PC-9 (cell line): ENCODE measurements at regions not wholly inside any gene's neighbourhood (a gene's known extent, or its start where the extent isn't known, plus 50 kb on each side); places are given as distances from the start of the nearest gene placed in this dataset.
"Not testable (repeated sequence)": the region's sequence is repeated elsewhere in the genome, so short reads cannot be mapped to it uniquely, and the experiment has no call there.

Experiments used
- BruUV-seq: library from RNA; stranded (reverse); fragments of 400-500 nt; replicated peaks from 2 replicates; lab custom pipeline; 2021; lab: Mats Ljungman, UMichigan
- CTCF ChIA-PET: fragments of 300-600 bp; sonication (Branson Sonifier 250); formaldehyde crosslinking; loops from one replicate; lab custom pipeline; 2022; ENCODE audit warnings: antibody characterized with exemption; lab: Charles Lee
- POLR2A ChIA-PET: fragments of 300-600 bp; sonication (Branson Sonifier 250); formaldehyde crosslinking; loops from one replicate; lab custom pipeline; 2022; ENCODE audit warnings: antibody characterized with exemption; ENCODE audit not compliant: unreplicated experiment; lab: Charles Lee
- DNase-seq, 2 experiments: peaks; one replicate each; pipeline versions ENCODE4 v3.0.0 to v3.0.0-alpha.2; 2015 to 2022; ENCODE audit warnings: mixed read lengths in 1 of 2
- H2AFZ ChIP-seq: fragments of 200-600 bp; sonication (generic); 2 replicates; pipeline ENCODE4 v1.8.1; 2017; ENCODE audit warnings: antibody characterized with exemption
- H3F3A ChIP-seq: fragments of 200-600 bp; sonication (generic); 2 replicates; pipeline ENCODE4 v1.8.1; 2017; ENCODE audit warnings: antibody characterized with exemption, mild to moderate bottlenecking, low read depth; ENCODE audit not compliant: insufficient read depth
- H3K27ac ChIP-seq: fragments of 200-600 bp; sonication (generic); 2 replicates; pipeline ENCODE4 v1.6.1; 2016; ENCODE audit warnings: mixed run types
- H3K27me3 ChIP-seq: fragments of 200-600 bp; sonication (generic); 2 replicates; pipeline ENCODE4 v1.6.1; 2016; ENCODE audit warnings: low read depth, mixed run types; ENCODE audit not compliant: insufficient read depth
- H3K36me3 ChIP-seq: fragments of 200-600 bp; sonication (generic); 2 replicates; pipeline ENCODE4 v1.6.1; 2016; ENCODE audit warnings: low read depth, mixed run types
- H3K4me1 ChIP-seq: fragments of 200-600 bp; sonication (generic); replicated peaks from 2 replicates; pipeline ENCODE4 v1.6.1; 2016; ENCODE audit warnings: mixed run types; ENCODE audit not compliant: insufficient read depth
- H3K4me2 ChIP-seq: fragments of 200-600 bp; sonication (generic); 2 replicates; pipeline ENCODE4 v1.6.1; 2017; ENCODE audit warnings: mixed run types
- H3K4me3 ChIP-seq: fragments of 200-600 bp; sonication (generic); 2 replicates; pipeline ENCODE4 v1.6.1; 2016; ENCODE audit warnings: mixed run types
- H3K79me2 ChIP-seq: fragments of 200-600 bp; sonication (generic); 2 replicates; pipeline ENCODE4 v1.6.1; 2017; ENCODE audit warnings: low read depth, mixed run types
- H3K9me2 ChIP-seq: fragments of 200-600 bp; sonication (generic); 2 replicates; pipeline ENCODE4 v1.8.1; 2017; ENCODE audit warnings: mild to moderate bottlenecking; ENCODE audit not compliant: insufficient read depth
- H3K9me3 ChIP-seq: fragments of 200-600 bp; sonication (generic); 2 replicates; pipeline ENCODE4 v1.8.1; 2016; ENCODE audit warnings: low read depth; ENCODE audit not compliant: insufficient read depth
- H4K20me1 ChIP-seq: fragments of 200-600 bp; sonication (generic); 2 replicates; pipeline ENCODE4 v1.8.1; 2017; ENCODE audit not compliant: insufficient read depth
- EZH2 ChIP-seq: fragments of 200-600 bp; sonication (generic); IDR thresholded peaks from 2 replicates; pipeline ENCODE4 v1.8.0; 2017; ENCODE audit warnings: antibody characterized with exemption, low read depth
- intact Hi-C: fragments of 100-400 bp; cut with micrococcal nuclease; formaldehyde crosslinking; loops from one replicate; pipeline ENCODE4 v1.10.0; 2022; ENCODE audit not compliant: unreplicated experiment
- TF ChIP-seq, protein P1 (sequence below): fragments of 200-600 bp; sonication (generic); conservative IDR thresholded peaks from 2 replicates; pipeline ENCODE4 v1.6.1; 2017; ENCODE audit warnings: mixed run types, antibody characterized with exemption, mild to moderate bottlenecking, moderate library complexity

DNA sequence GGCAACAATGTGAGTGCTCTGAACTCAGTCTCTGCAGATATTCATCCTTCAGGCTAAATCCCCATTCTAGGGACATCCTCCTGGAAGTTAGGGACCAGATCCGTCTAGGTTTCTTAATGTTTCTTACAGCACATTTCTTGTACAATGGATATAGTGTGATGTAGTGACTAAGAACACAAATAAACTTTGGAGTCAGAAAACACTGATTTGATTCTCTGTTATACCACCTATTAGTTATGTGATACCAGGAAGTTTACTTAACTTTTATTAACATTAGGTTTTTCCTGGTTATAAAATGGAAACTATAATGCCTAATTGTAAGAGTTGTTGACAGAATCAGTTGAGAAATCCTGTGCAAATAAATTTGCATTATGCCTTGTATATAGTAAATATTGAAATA, 57.6 kb upstream of the KCNQ5 start:
- ChIA-PET POLR2A (no interaction called here), CTCF (interaction anchor here (0.6 kb wide), 1 partner anchor 987 kb away, joined by 3 read pairs; no protein-coding TSS in a partner anchor)
- Histone ChIP-seq H2AFZ (no peak overlapping the region), H3K36me3 (no peaks in the 10 kb centered on the region), H4K20me1 (no peaks in the 10 kb centered on the region), H3F3A (no peaks in the 10 kb centered on the region), H3K4me1 (no peaks in the 10 kb centered on the region), H3K27ac (no peak overlapping the region), H3K4me2 (no peak overlapping the region), H3K4me3 (no peak overlapping the region), H3K27me3 (no peaks in the 10 kb centered on the region), H3K9me2 (no peaks in the 10 kb centered on the region; the same call in 1 of the 2 replicates), H3K79me2 (no peaks in the 10 kb centered on the region), H3K9me3 (no peaks in the 10 kb centered on the region)
- TF ChIP-seq, protein P1, sequence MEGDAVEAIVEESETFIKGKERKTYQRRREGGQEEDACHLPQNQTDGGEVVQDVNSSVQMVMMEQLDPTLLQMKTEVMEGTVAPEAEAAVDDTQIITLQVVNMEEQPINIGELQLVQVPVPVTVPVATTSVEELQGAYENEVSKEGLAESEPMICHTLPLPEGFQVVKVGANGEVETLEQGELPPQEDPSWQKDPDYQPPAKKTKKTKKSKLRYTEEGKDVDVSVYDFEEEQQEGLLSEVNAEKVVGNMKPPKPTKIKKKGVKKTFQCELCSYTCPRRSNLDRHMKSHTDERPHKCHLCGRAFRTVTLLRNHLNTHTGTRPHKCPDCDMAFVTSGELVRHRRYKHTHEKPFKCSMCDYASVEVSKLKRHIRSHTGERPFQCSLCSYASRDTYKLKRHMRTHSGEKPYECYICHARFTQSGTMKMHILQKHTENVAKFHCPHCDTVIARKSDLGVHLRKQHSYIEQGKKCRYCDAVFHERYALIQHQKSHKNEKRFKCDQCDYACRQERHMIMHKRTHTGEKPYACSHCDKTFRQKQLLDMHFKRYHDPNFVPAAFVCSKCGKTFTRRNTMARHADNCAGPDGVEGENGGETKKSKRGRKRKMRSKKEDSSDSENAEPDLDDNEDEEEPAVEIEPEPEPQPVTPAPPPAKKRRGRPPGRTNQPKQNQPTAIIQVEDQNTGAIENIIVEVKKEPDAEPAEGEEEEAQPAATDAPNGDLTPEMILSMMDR: no peak
- TF ChIP-seq EZH2: no peak
- no TSS peak for BruUV-seq
- intact Hi-C loops: no loop called here
- no peak for DNase-seq

GRCh38 chr6:72571993-72572392, 49.9 kb upstream of the KCNQ5 start:
- intact Hi-C loops, H4K20me1 ChIP-seq, H3K27me3 ChIP-seq, BruUV-seq, H3K79me2 ChIP-seq, H3K4me3 ChIP-seq, POLR2A ChIA-PET, H2AFZ ChIP-seq, CTCF ChIA-PET, H3F3A ChIP-seq, H3K36me3 ChIP-seq, H3K9me2 ChIP-seq, H3K27ac ChIP-seq, H3K4me1 ChIP-seq, H3K4me2 ChIP-seq, H3K9me3 ChIP-seq, DNase-seq: not testable (repeated sequence)
